ENCODE measurements at regions not wholly inside any gene's neighbourhood (a gene's known extent, or its start where the extent isn't known, plus 50 kb on each side); places are given as distances from the start of the nearest gene placed in this dataset.

- CTCF ChIA-PET, result no interaction called here
These were observed 92.8 kb upstream of the ELL2 start for GRCh38 chr5:96054311-96055030.

DNA sequence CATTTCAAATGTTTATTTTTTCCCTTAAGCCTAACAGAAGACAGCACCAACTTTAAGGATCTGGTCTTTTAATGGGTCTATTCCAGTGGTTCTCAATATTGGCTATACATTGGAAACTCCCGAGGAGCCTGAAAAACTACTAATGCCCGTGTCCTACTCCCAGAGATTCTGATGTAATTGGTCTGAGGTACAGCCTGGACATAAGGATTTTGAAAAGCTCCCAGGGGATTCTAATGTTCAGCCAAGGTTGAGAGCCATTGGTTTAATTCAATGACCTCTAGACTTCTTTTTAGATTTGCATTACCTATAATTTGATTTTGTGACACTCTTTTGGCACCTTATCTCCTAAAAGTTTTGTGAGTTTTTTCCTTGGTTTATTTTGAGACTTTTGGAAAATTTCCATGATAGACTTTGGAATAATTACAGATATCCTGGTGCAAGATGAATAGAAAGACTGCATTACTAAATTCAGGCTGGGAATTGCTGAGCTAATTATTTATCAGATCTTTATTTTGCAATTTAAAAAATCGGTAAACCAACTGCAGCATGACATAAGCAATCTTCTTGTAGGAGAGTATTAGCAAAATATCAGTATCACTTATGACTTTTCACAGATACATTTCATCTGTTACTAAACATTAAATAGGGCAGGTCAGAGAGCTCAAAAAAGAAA is 91.5 kb upstream of the ELL2 start:
- H3K27me3 ChIP-seq (ENCODE audit: control insufficient read depth, insufficient read depth, low read length), result no peaks in the 10 kb centered on the region
- ChIA-PET POLR2A (no interaction called here), CTCF (interaction anchor here (0.6 to 1.6 kb wide), 2 partner anchors 99 to 389 kb away, joined by 3 to 4 read pairs; no protein-coding TSS in a partner anchor)
- H3K27ac ChIP-seq (ENCODE audit: low read depth, low read length), result no peak overlapping the region
- H3K9me3 ChIP-seq (ENCODE audit: control insufficient read depth, insufficient read depth, low read length), result no peaks in the 10 kb centered on the region
- DNase-seq (ENCODE audit: low read depth, low spot score), result no peak
- TF ChIP-seq CTCF (IDR thresholded peaks at IDR 0.05; ENCODE audit: low read depth, low read length), result no peak
- H3K4me3 ChIP-seq (ENCODE audit: low read depth, low read length), result no peak overlapping the region

More at GRCh38 chr5:96054311-96055030, 92.8 kb upstream of the ELL2 start:
- POLR2A ChIA-PET, result no interaction called here
- H3K27ac ChIP-seq (ENCODE audit: low read depth, low read length), result no peak overlapping the region
- no peak for TF ChIP-seq CTCF (IDR thresholded peaks at IDR 0.05; ENCODE audit: low read depth, low read length)
- no peak overlapping the region for H3K4me3 ChIP-seq (ENCODE audit: low read depth, low read length)
- H3K9me3 ChIP-seq (ENCODE audit: control insufficient read depth, insufficient read depth, low read length), result no peaks in the 10 kb centered on the region
- H3K27me3 ChIP-seq (ENCODE audit: control insufficient read depth, insufficient read depth, low read length), result no peaks in the 10 kb centered on the region
- no peak for DNase-seq (ENCODE audit: low read depth, low spot score)

GRCh38 chr5:96052374-96052773 is 90.7 kb upstream of the ELL2 start:
- H3K4me3 ChIP-seq (ENCODE audit: low read depth, low read length), result no peak overlapping the region
- H3K27me3 ChIP-seq (ENCODE audit: control insufficient read depth, insufficient read depth, low read length), result no peaks in the 10 kb centered on the region
- POLR2A ChIA-PET, result no interaction called here
- TF ChIP-seq CTCF (IDR thresholded peaks at IDR 0.05; ENCODE audit: low read depth, low read length), result no peak
- CTCF ChIA-PET, result interaction anchor here (1.6 kb wide), 1 partner anchor 388 kb away, joined by 4 read pairs; no protein-coding TSS in a partner anchor
- H3K9me3 ChIP-seq (ENCODE audit: control insufficient read depth, insufficient read depth, low read length), result no peaks in the 10 kb centered on the region
- no peak for DNase-seq (ENCODE audit: low read depth, low spot score)
- no peak overlapping the region for H3K27ac ChIP-seq (ENCODE audit: low read depth, low read length)

GRCh38 chr5:96051401-96051830 is 89.8 kb upstream of the ELL2 start:
- ChIA-PET CTCF (no interaction called here), POLR2A (no interaction called here)
- no peak overlapping the region for H3K27ac ChIP-seq (ENCODE audit: low read depth, low read length)
- no peak for DNase-seq (ENCODE audit: low read depth, low spot score)
- no peak for TF ChIP-seq CTCF (IDR thresholded peaks at IDR 0.05; ENCODE audit: low read depth, low read length)
- no peaks in the 10 kb centered on the region for H3K27me3 ChIP-seq (ENCODE audit: control insufficient read depth, insufficient read depth, low read length)
- no peak overlapping the region for H3K4me3 ChIP-seq (ENCODE audit: low read depth, low read length)
- H3K9me3 ChIP-seq (ENCODE audit: control insufficient read depth, insufficient read depth, low read length), result no peaks in the 10 kb centered on the region

DNA sequence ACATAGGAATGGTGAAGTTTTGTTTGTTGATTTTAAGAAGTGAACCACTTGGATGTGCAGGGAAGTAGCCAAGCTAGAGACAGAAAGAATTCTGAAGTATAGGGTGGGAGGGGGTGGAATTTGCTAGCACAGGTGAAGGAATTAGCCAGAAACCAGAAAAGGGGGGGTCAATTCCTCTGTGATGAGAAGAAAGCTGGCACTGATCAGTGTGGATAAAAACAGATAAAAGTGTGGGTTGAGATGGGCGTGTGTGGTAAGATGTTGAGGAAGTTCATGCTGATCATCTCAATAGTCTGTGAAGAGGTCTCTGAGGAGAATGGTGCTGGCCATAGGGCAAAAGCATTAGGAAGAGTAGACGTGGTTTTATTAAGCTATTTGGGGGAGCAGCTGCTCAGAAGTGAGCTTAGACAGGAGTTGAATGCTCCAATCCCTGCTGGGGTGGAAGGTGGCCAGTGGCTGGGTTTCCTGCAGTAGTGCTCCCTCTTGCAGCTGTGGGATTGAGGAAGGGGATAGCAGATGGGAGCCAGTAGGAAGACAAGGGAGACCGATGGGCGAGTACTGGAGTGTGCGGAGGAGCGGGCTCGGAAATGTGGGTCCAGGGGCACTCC is 88.7 kb upstream of the ELL2 start:
- Histone ChIP-seq H3K4me3 (ENCODE audit: low read depth, low read length) (no peak overlapping the region), H3K9me3 (ENCODE audit: control insufficient read depth, insufficient read depth, low read length) (no peaks in the 10 kb centered on the region), H3K27ac (ENCODE audit: low read depth, low read length) (no peak overlapping the region), H3K27me3 (ENCODE audit: control insufficient read depth, insufficient read depth, low read length) (no peaks in the 10 kb centered on the region)
- ChIA-PET POLR2A (interaction anchor here (0.7 to 1.0 kb wide), 3 partner anchors 28 to 210 kb away, joined by 3 to 18 read pairs (median 3); no protein-coding TSS in a partner anchor), CTCF (no interaction called here)
- no peak for DNase-seq (ENCODE audit: low read depth, low spot score)
- no peak for TF ChIP-seq CTCF (IDR thresholded peaks at IDR 0.05; ENCODE audit: low read depth, low read length)
